Stimulated activated CD8-positive, alpha-beta memory T cell treated with anti-CD3 and anti-CD28 coated beads, Interleukin-2, amount 100 ng/mL, for 1 hour (primary cell): ENCODE measurements at regions not wholly inside any gene's neighbourhood (a gene's known extent, or its start where the extent isn't known, plus 50 kb on each side); places are given as distances from the start of the nearest gene placed in this dataset.

Experiments used
- DNase-seq, 2 donors: peaks; one replicate each; pipeline ENCODE4 v3.0.0-alpha.2; 2020; ENCODE audit warnings: low read depth in 2 of 2

GRCh38 chr18:4854671-4855070 is 342.4 kb downstream of the AKAIN1 start:
- DNase-seq: no peak

GRCh38 chr18:4851301-4851976 is 345.6 kb downstream of the AKAIN1 start:
- no peak for DNase-seq

- no peak for DNase-seq
These were observed 350.0 kb downstream of the AKAIN1 start for GRCh38 chr18:4847056-4847455.

- no peak for DNase-seq
These were observed 352.7 kb downstream of the AKAIN1 start for GRCh38 chr18:4844320-4844719.

- no peak for DNase-seq
These were observed 353.3 kb downstream of the AKAIN1 start for GRCh38 chr18:4843771-4844170.

GRCh38 chr18:4842751-4843150 is 354.3 kb downstream of the AKAIN1 start:
- no peak for DNase-seq

GRCh38 chr18:4842287-4842686 is 354.8 kb downstream of the AKAIN1 start:
- DNase-seq: no peak

GRCh38 chr18:4839639-4840038 is 357.4 kb downstream of the AKAIN1 start:
- DNase-seq: no peak

- DNase-seq: no peak
These were observed 360.9 kb downstream of the AKAIN1 start for GRCh38 chr18:4836141-4836540.

- DNase-seq: no peak
These were observed 365.2 kb downstream of the AKAIN1 start for GRCh38 chr18:4831791-4832375.

GRCh38 chr18:4831127-4831526 is 365.9 kb downstream of the AKAIN1 start:
- DNase-seq: no peak

- no peak for DNase-seq
These were observed 368.0 kb upstream of the DLGAP1 start for GRCh38 chr18:4823091-4823490.

- DNase-seq: no peak
These were observed 366.7 kb upstream of the DLGAP1 start for GRCh38 chr18:4821801-4822200.

GRCh38 chr18:4817665-4818064 is 362.6 kb upstream of the DLGAP1 start:
- no peak for DNase-seq

- DNase-seq: no peak
These were observed 358.6 kb upstream of the DLGAP1 start for GRCh38 chr18:4813708-4814107.

GRCh38 chr18:4808891-4809290 is 353.8 kb upstream of the DLGAP1 start:
- DNase-seq: no peak

GRCh38 chr18:4807604-4808293 is 352.6 kb upstream of the DLGAP1 start:
- no peak for DNase-seq

- no peak for DNase-seq
These were observed 351.2 kb upstream of the DLGAP1 start for GRCh38 chr18:4806331-4806730.

GRCh38 chr18:4802296-4802695 is 347.2 kb upstream of the DLGAP1 start:
- no peak for DNase-seq

GRCh38 chr18:4801151-4801550 is 346.0 kb upstream of the DLGAP1 start:
- no peak for DNase-seq

- no peak for DNase-seq
These were observed 342.0 kb upstream of the DLGAP1 start for GRCh38 chr18:4797002-4797685.

- DNase-seq: no peak
These were observed 334.4 kb upstream of the DLGAP1 start for GRCh38 chr18:4789506-4789905.

GRCh38 chr18:4781873-4782272 is 326.8 kb upstream of the DLGAP1 start:
- DNase-seq: no peak
